ENCODE measurements at regions not wholly inside any gene's neighbourhood (a gene's known extent, or its start where the extent isn't known, plus 50 kb on each side); places are given as distances from the start of the nearest gene placed in this dataset.

- no peak for TF ChIP-seq CTCF (IDR thresholded peaks at IDR 0.05)
- TF ChIP-seq POLR2A (IDR thresholded peaks at IDR 0.05) = no peak
These were observed 57.9 kb upstream of the TEX13D start for GRCh38 chrX:124274438-124275181.

All from tibial nerve (tissue), 3 donors.